HuH-7 (cell line): ENCODE measurements at regions not wholly inside any gene's neighbourhood (a gene's known extent, or its start where the extent isn't known, plus 50 kb on each side); places are given as distances from the start of the nearest gene placed in this dataset.

Experiments
- DNase-seq: peaks from one replicate; pipeline ENCODE4 v3.0.0; 2011; ENCODE audit warnings: low spot score

DNA sequence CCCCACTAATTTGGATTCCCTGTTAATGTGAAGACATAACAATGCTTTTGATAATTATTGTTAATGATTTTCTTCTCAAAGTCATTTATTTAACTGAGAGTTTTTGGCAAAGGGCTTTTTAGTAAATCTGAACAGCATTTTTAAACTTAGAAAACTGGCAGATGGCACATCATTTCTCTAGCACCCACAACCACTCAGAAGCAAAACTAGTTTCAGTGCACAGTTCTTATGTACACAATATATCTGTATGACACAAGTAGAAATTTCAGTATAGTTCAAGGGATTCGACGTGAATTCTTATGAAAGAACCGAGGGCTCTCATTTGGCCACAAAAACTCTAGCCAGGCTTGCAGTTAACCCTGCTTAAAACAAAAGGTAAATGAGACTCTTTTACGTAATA lies 231.4 kb upstream of the CDH9 start:
- no peak for DNase-seq

- no peak for DNase-seq
Measured at GRCh38 chr5:27267209-27267824, 228.9 kb upstream of the CDH9 start.

- DNase-seq = no peak
Measured at GRCh38 chr5:27266184-27266583, 227.8 kb upstream of the CDH9 start.

DNA sequence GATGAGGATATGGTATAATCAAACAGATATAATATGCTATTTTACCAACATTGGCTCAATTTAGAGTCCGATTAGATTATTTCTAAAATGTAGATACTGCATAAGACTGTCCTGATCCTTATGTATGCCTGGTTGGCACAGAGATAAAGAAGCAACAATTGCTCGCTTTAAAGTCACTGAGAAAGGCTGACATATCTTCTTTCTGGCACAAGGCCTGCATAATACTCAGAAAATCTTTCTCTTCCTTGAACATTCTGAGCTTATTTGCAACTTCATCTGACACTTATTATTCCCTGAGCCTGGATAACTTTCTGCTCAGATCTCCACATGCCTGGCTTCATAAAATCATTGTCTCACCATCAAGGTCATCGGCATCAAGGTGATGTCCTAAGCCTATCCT lies 219.3 kb upstream of the CDH9 start:
- no peak for DNase-seq

DNA sequence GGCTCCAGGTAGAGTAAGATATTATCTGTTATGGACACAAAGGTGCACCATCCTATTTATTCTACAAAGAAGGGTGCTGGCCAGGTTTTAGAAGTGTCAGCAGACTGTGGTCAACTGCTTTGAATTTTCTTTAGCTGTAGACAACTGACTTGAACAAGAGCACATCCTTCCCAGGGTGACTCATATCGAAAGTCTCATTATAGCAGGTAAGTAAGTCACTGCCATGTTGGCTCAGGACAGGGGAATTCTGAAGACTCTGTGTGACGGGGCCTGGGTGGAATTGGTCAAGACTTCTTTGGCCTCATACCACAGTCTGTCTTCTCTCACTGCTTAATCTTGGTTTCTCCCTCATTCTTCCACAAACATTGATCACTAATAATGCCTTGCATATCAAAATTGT lies 214.5 kb upstream of the CDH9 start:
- no peak for DNase-seq

DNA sequence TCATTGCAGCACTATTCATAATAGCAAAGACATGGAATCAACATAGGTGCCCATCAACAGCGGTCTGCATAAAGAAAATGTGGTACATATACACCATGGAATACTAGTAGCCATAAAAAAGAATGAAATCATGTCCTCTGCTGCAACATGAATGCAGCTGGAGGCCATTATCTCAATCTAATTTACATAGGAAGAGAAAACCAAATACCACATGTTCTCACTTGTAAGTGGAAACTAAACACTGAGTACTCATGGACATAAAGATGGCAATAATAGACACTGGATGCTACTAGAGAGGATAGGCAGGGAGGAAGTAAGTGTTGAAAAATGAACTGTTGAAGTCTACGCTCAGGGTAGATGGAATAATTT lies 203.9 kb upstream of the CDH9 start:
- no peak for DNase-seq

GRCh38 chr5:27241564-27242257 lies 203.3 kb upstream of the CDH9 start:
- DNase-seq = no peak

- no peak for DNase-seq
Measured at GRCh38 chr5:27240791-27241190, 202.4 kb upstream of the CDH9 start.

- no peak for DNase-seq
Measured at GRCh38 chr5:27234916-27235315, 196.5 kb upstream of the CDH9 start.

GRCh38 chr5:27221410-27221809 lies 183.0 kb upstream of the CDH9 start:
- DNase-seq = no peak

- DNase-seq = no peak
Measured at GRCh38 chr5:27220752-27221151, 182.4 kb upstream of the CDH9 start.

DNA sequence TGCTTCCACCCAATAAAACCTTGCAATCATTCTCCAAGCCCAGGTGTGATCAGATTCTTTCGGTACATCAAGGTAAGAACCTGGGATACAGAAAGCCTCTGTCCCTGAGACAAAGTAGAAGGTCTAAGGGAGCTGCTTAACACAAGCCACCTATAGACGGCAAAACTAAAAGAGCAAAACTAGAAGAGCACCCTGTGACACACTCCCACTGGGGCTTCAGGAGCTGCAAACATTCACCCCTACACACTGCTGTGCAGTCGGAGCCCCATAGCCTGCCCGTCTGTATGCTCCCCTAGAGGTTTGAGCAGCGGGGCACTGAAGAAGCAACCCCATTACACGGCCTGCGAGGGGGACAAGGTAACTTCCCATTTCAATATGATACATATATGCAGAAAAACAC lies 179.6 kb upstream of the CDH9 start:
- no peak for DNase-seq

DNA sequence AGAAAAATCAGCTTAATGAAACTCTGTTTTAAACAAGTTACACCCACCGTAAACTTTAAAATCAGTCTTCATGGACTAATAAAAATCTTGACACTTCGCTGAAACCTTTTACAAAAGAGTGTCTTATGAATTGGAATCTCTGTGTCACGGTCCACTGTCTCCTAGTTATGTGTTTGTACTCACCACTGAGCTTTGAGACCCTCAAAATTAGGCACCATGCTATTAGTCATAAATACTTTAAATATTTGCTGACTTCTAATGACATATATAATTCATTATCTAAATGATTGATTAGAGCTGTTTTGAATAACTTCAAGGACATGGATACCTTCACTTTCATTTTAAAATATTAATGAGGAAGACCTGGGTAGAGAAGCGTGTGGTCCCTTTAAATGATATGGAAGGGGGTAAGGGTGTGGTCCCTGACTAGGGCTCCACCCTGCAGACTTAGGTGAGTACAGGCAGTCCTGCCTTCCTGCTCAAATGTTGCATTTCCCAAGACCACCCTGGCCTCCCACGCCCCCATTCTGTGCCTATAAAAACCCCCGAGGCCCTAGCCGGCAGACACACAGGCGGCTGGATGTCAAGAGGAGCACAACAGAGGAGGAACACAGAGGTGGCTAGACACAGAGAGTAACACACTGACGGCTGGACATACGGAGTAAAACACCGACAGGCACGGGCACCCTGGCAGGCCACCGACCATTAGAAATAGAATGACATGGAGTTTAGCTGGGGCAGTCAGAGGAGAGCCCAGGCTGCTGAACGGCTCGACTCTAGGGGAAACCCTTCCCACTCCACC lies 179.0 kb upstream of the CDH9 start:
- no peak for DNase-seq

GRCh38 chr5:27216367-27216950 lies 178.1 kb upstream of the CDH9 start:
- DNase-seq = no peak

DNA sequence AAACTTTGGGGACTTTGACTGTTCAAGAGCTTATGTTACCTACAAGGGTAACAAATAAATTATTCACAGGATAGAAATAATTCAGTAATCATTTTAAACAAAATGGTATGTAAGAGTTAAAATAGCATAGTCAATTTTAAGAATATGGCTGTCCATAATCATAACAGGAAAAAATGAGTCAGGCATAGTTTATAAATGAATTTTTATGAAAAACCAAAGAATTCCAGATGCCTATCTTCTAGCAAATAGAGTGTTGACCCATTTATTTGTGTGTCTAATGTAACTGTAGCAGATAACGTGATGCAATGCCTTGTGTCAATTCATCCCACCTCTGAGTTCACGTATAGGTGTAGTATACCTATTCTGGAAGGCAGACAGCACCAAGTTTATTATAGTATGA lies 169.7 kb upstream of the CDH9 start:
- DNase-seq = no peak

GRCh38 chr5:27191786-27192510 lies 153.6 kb upstream of the CDH9 start:
- no peak for DNase-seq

GRCh38 chr5:27172693-27173092 lies 134.3 kb upstream of the CDH9 start:
- DNase-seq = no peak

- DNase-seq = no peak
Measured at GRCh38 chr5:27171761-27172261, 133.4 kb upstream of the CDH9 start.

DNA sequence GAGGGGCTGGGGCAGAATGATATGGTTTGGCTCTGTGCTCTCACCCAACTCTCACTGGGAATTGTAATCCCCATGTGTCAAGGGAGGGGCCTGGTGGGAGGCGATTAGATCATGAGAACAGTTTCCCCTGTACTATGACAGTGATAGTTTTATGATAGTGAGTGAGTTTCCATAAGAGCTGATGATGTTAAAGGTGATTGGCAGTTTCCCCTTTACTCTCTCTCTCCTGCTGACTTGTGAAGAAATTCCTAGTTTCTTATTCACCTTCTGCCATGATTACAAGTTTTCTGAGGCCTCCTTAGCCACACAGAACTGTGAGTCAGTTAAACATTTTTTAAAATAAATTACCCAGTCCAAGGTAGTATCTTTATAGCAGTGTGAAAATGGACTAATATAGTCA lies 120.4 kb upstream of the CDH9 start:
- DNase-seq = no peak

DNA sequence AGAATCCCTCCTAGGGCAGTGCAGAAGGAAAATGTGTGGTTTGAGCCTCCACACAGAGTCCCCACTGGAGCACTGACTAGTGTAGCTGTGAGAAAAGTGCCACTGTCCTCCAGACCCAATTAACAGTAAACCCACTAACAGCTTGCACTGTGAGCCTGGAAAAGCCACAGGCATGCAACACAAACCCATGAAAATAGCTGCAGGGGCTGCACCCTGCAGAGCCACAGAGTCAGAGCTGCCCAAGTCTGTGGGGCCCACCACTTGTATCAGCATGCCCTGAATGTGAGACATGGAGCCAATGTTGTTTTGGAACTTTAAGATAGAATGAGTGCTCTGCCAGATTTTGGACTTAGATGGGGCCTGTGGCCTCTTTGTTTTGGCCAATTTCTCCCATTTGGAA lies 119.8 kb upstream of the CDH9 start:
- no peak for DNase-seq

- DNase-seq = no peak
Measured at GRCh38 chr5:27144456-27144855, 106.1 kb upstream of the CDH9 start.

GRCh38 chr5:27140831-27141230 lies 102.4 kb upstream of the CDH9 start:
- no peak for DNase-seq
